IMR-90 (cell line): ENCODE measurements at regions not wholly inside any gene's neighbourhood (a gene's known extent, or its start where the extent isn't known, plus 50 kb on each side); places are given as distances from the start of the nearest gene placed in this dataset.

Source experiments
- ATAC-seq: fragments of 200-7000 bp; cut with Tn5 transposase; 2 replicates; pipeline ENCODE4 v1.9.1; 2020; ENCODE audit warnings: low read depth, mild to moderate bottlenecking, moderate library complexity
- BruUV-seq: library from RNA; stranded (reverse); fragments of 400-500 nt; replicated peaks from 2 replicates; lab custom pipeline; 2021; lab: Mats Ljungman, UMichigan
- CTCF ChIA-PET: fragments of 300-600 bp; formaldehyde crosslinking; extraction: SDS; loops from one replicate; lab custom pipeline; 2021; ENCODE audit warnings: antibody characterized with exemption; lab: Yijun Ruan, JAX
- POLR2A ChIA-PET: fragments of 300-600 bp; sonication (Branson Sonifier 250); formaldehyde crosslinking; loops from one replicate; lab custom pipeline; 2022; ENCODE audit warnings: antibody characterized with exemption; ENCODE audit not compliant: unreplicated experiment; lab: Charles Lee
- DNase-seq: peaks from one replicate; pipeline ENCODE4 v3.0.0; 2013
- H2AFZ ChIP-seq: replicated peaks from 2 replicates; pipeline ENCODE3; 2013; ENCODE audit warnings: low read length, mild to moderate bottlenecking; ENCODE audit not compliant: poor library complexity
- H2AK5ac ChIP-seq: 2 replicates; pipeline ENCODE4 v1.6.1; 2013; ENCODE audit warnings: low read depth, low read length, inconsistent platforms
- H2AK9ac ChIP-seq: replicated peaks from 2 replicates; pipeline ENCODE3; 2013; ENCODE audit warnings: mild to moderate bottlenecking, low read depth, low read length, moderate library complexity; ENCODE audit not compliant: poor library complexity
- H2BK120ac ChIP-seq: 2 replicates; pipeline ENCODE4 v1.6.1; 2013; ENCODE audit warnings: low read depth, low read length, inconsistent platforms
- H2BK15ac ChIP-seq: 3 replicates; pipeline ENCODE4 v1.6.1; 2013; ENCODE audit warnings: low read depth, low read length, inconsistent platforms
- H2BK20ac ChIP-seq: 2 replicates; pipeline ENCODE4 v1.6.1; 2013; ENCODE audit warnings: low read depth, mild to moderate bottlenecking, inconsistent platforms, low read length, moderate library complexity
- H2BK5ac ChIP-seq: 2 replicates; pipeline ENCODE4 v1.6.1; 2013; ENCODE audit warnings: mild to moderate bottlenecking, low read depth, low read length, inconsistent platforms; ENCODE audit not compliant: poor library complexity, severe bottlenecking
- H3K14ac ChIP-seq: replicated peaks from 2 replicates; pipeline ENCODE4 v1.6.1; 2013; ENCODE audit warnings: low read depth, low read length, inconsistent platforms
- H3K18ac ChIP-seq: 2 replicates; pipeline ENCODE4 v1.6.1; 2013; ENCODE audit warnings: low read depth, low read length, control low read depth
- H3K23ac ChIP-seq: 2 replicates; pipeline ENCODE4 v1.6.1; 2013; ENCODE audit warnings: low read depth, low read length, inconsistent platforms
- H3K27ac ChIP-seq: 2 replicates; pipeline ENCODE4 v1.5.1; 2013; ENCODE audit warnings: mild to moderate bottlenecking, control low read depth, low read length; ENCODE audit not compliant: insufficient read depth
- H3K27me3 ChIP-seq: 2 replicates; pipeline ENCODE4 v1.6.1; 2013; ENCODE audit warnings: low read length; ENCODE audit not compliant: control insufficient read depth, insufficient read depth
- H3K36me3 ChIP-seq: 2 replicates; pipeline ENCODE4 v1.6.1; 2013; ENCODE audit warnings: low read length, mixed read lengths; ENCODE audit not compliant: control insufficient read depth, insufficient read depth
- H3K4ac ChIP-seq: 2 replicates; pipeline ENCODE4 v1.6.1; 2013; ENCODE audit warnings: low read depth, low read length, inconsistent platforms
- H3K4me1 ChIP-seq: 2 replicates; pipeline ENCODE4 v1.6.1; 2013; ENCODE audit warnings: low read length, mixed read lengths; ENCODE audit not compliant: control insufficient read depth, insufficient read depth
- H3K4me2 ChIP-seq: 2 replicates; pipeline ENCODE4 v1.6.1; 2013; ENCODE audit warnings: low read depth, mild to moderate bottlenecking, control low read depth, low read length, moderate library complexity
- H3K4me3 ChIP-seq: 2 replicates; pipeline ENCODE4 v1.5.1; 2013; ENCODE audit warnings: low read depth, mild to moderate bottlenecking, control low read depth, low read length, moderate library complexity; ENCODE audit not compliant: insufficient read depth
- H3K56ac ChIP-seq: 2 replicates; pipeline ENCODE4 v1.6.1; 2013; ENCODE audit warnings: low read length, inconsistent platforms; ENCODE audit not compliant: insufficient read depth; ENCODE audit errors: extremely low read depth
- H3K79me1 ChIP-seq, 2 experiments: 2 replicates each; pipeline ENCODE4 v1.6.1; 2013; ENCODE audit warnings: low read length in 2 of 2, inconsistent platforms in 1 of 2, low read depth in 1 of 2
- H3K9ac ChIP-seq: 2 replicates; pipeline ENCODE4 v1.6.1; 2013; ENCODE audit warnings: low read depth, low read length, control low read depth
- H3K9me1 ChIP-seq: 2 replicates; pipeline ENCODE4 v1.6.1; 2013; ENCODE audit warnings: low read length, inconsistent platforms; ENCODE audit not compliant: insufficient read depth
- H3K9me3 ChIP-seq: 2 replicates; pipeline ENCODE4 v1.6.1; 2013; ENCODE audit warnings: low read length; ENCODE audit not compliant: control insufficient read depth, insufficient read depth
- H4K20me1 ChIP-seq: 2 replicates; pipeline ENCODE4 v1.6.1; 2013; ENCODE audit warnings: low read length, inconsistent platforms; ENCODE audit not compliant: insufficient read depth
- H4K5ac ChIP-seq: 2 replicates; pipeline ENCODE4 v1.6.1; 2013; ENCODE audit warnings: mild to moderate bottlenecking, low read depth, low read length, control low read depth
- H4K8ac ChIP-seq, 2 experiments: 2 replicates each; pipeline ENCODE4 v1.6.1; 2013; ENCODE audit warnings: low read depth in 2 of 2, low read length in 2 of 2, control low read depth in 1 of 2, inconsistent platforms in 1 of 2
- H4K91ac ChIP-seq: 2 replicates; pipeline ENCODE4 v1.6.1; 2013; ENCODE audit warnings: low read depth, low read length, inconsistent platforms; ENCODE audit not compliant: insufficient read depth
- BHLHE40 ChIP-seq: fragments of 150-350 bp; IDR thresholded peaks from 2 replicates; pipeline ENCODE4 v1.6.1; 2016; ENCODE audit warnings: mild to moderate bottlenecking, low read depth, low read length
- CEBPB ChIP-seq: IDR thresholded peaks from 2 replicates; pipeline ENCODE4 v1.6.1; 2012; ENCODE audit warnings: low read depth, low read length, improper control_type of control experiment
- CHD1 ChIP-seq: IDR thresholded peaks from 2 replicates; pipeline ENCODE4 v1.6.1; 2012; ENCODE audit warnings: low read depth, low read length, improper control_type of control experiment
- ELK1 ChIP-seq: fragments of 150-350 bp; IDR thresholded peaks from 2 replicates; pipeline ENCODE4 v1.6.1; 2016; ENCODE audit warnings: low read depth, mild to moderate bottlenecking, low read length, moderate library complexity, borderline replicate concordance
- USF2 ChIP-seq: fragments of 150-350 bp; IDR thresholded peaks from 2 replicates; pipeline ENCODE4 v1.6.1; 2017; ENCODE audit warnings: mild to moderate bottlenecking, antibody characterized with exemption, low read length, low read depth
- WGBS, 2 experiments: methylation state at CpG; one replicate each; pipeline versions ENCODE4 v1.1.5 to v1.1.7; 2013; ENCODE audit warnings: missing lambda C conversion rate in 2 of 2; ENCODE audit not compliant: insufficient read length in 1 of 2; ENCODE audit errors: extremely low coverage in 2 of 2; 5-methylcytosine and 5-hydroxymethylcytosine counted together
- dilution Hi-C: fragments of 300-500 bp; cut with HindIII; formaldehyde crosslinking; loops from one replicate; pipeline ENCODE4 v1.14.3; 2018; ENCODE audit warnings: low sequenced_read_pairs; ENCODE audit not compliant: unreplicated experiment
- in situ Hi-C: fragments of 300-500 bp; cut with MboI; formaldehyde crosslinking; loops from 3 replicates; pipeline ENCODE4 v1.14.3; 2019; ENCODE audit warnings: low sequenced_read_pairs, inconsistent platforms, mixed read lengths
- intact Hi-C: fragments of 100-400 bp; cut with micrococcal nuclease; formaldehyde crosslinking; loops from 2 replicates; pipeline ENCODE4 v1.10.0; 2022

GRCh38 chr2:234747833-234748559 lies 203.8 kb upstream of the SH3BP4 start:
- no peak overlapping the region for H4K8ac ChIP-seq
- no peak overlapping the region for H3K23ac ChIP-seq
- DNase-seq (peak; percentile 47), ATAC-seq (no peak)
- no peaks in the 10 kb centered on the region for H4K20me1 ChIP-seq
- 0 out of 2 replicates have a peak overlapping the region, but pooled peaks have one; percentile 15 for H3K4ac ChIP-seq
- H3K36me3 ChIP-seq, result no peaks in the 10 kb centered on the region
- in situ Hi-C loops (no loop called here), dilution Hi-C loops (no loop called here), intact Hi-C loops (no loop called here)
- H3K14ac ChIP-seq, result peak overlapping the region; percentile 46; the same call in 1 of the 2 replicates
- no peak overlapping the region for H2AK9ac ChIP-seq
- H3K56ac ChIP-seq, result no peak overlapping the region
- no peak overlapping the region for H3K9ac ChIP-seq
- no peak overlapping the region for H3K4me3 ChIP-seq
- peak overlapping the region; percentile 44 for H2BK120ac ChIP-seq
- TF ChIP-seq BHLHE40 (no peak), CHD1 (no peak), ELK1 (no peak), CEBPB (peak; percentile 36; the same call in 1 of the 2 replicates), USF2 (no peak)
- H3K18ac ChIP-seq, result peak overlapping the region; percentile 72
- H4K91ac ChIP-seq, result peak overlapping the region; percentile 42; the same call in 1 of the 2 replicates
- H3K79me1 ChIP-seq, result no peaks in the 10 kb centered on the region
- no peaks in the 10 kb centered on the region for H3K9me1 ChIP-seq
- no peaks in the 10 kb centered on the region; the same call in 1 of the 2 replicates for H3K9me3 ChIP-seq
- H2AFZ ChIP-seq, result peak overlapping the region; percentile 38
- no peak overlapping the region for H3K27ac ChIP-seq
- peak overlapping the region; percentile 57; the same call in 1 of the 2 replicates for H4K5ac ChIP-seq
- no CpG with 5 or more reads among the region's 3 CpGs for WGBS, 2 experiments
- no peak overlapping the region for H3K4me2 ChIP-seq
- CTCF ChIA-PET, result no interaction called here
- peaks cover 7% of the 10 kb centered on the region; the same call in 1 of the 2 replicates for H3K4me1 ChIP-seq
- no peaks in the 10 kb centered on the region for H3K27me3 ChIP-seq
- POLR2A ChIA-PET, result no interaction called here
- H2BK5ac ChIP-seq, result peak overlapping the region; percentile 44
- H2BK20ac ChIP-seq, result no peak overlapping the region
- H2BK15ac ChIP-seq, result peak overlapping the region; percentile 84; the same call in 1 of the 3 replicates
- no TSS peak for BruUV-seq
- peak overlapping the region; percentile 7; the same call in 1 of the 2 replicates for H2AK5ac ChIP-seq
